Activated CD4-positive, alpha-beta T cell treated with anti-CD3 and anti-CD28 coated beads, Interleukin-2, Interleukin-6, amounts not matched to agents 100 ng/mL and 50 ng/mL, durations not matched to agents 16 hours and 8 hours (primary cell): ENCODE measurements at regions not wholly inside any gene's neighbourhood (a gene's known extent, or its start where the extent isn't known, plus 50 kb on each side); places are given as distances from the start of the nearest gene placed in this dataset.
"Not testable (repeated sequence)": the region's sequence is repeated elsewhere in the genome, so short reads cannot be mapped to it uniquely, and the experiment has no call there.

Experiments used
- DNase-seq: peaks from one replicate; pipeline ENCODE4 v3.0.0-alpha.2; 2020

DNA sequence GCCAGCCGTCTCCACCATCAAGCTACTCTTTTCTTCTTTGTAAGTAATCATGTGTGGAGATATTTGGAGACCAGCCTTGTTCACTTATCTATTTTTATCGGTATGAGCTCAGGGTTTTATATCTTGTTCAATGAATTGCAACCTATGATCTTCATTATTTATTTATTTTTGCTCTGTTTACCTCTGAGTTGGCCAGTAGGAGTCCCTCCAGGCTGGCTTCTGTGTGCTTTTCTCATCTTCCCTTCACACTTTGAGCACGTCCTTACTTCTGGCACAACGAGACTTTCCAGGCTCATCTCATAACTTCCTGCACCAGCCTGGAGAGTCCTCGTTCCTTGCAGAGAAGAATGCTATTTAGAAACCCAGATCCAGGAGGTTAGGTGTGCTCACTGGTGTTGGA is 375.8 kb upstream of the PODXL start:
- DNase-seq = no peak

DNA sequence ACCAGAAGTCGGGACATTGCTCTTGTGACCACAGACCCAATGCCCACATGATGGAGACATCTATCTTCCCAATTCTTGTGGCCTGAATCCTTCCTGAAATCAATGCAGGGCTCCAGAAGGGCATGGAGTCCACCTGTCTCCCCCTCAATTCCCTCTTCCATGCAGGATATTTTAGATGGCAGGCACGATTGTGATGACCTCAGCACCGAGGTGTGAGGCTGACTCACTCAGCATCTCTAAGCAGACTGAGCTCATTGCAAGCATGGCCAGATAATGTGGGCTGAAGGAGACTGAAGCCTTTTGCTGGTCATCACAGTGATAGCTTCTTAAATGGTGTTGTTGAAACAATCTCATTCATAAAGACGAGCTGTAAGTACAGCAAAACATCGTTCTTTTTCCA is 374.9 kb upstream of the PODXL start:
- no peak for DNase-seq

DNA sequence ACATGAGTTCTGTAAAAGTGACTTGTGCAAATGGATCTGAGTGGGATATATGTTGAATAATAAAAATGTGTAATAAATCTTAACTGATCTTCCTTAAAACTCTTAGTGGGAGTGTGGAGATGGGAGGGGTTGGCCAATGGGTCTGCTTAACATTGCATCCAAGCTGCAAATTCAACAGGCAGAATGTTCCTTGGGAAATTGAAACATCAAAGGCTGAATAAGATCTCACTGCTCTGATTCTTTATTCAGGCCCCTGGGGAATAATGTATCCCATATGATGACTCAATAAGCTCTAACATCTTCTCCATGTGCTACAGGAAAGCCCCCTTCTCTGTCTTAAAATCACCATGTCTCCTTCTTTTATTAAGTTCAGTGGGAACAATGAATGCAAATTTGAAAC is 373.2 kb upstream of the PODXL start:
- no peak for DNase-seq

DNA sequence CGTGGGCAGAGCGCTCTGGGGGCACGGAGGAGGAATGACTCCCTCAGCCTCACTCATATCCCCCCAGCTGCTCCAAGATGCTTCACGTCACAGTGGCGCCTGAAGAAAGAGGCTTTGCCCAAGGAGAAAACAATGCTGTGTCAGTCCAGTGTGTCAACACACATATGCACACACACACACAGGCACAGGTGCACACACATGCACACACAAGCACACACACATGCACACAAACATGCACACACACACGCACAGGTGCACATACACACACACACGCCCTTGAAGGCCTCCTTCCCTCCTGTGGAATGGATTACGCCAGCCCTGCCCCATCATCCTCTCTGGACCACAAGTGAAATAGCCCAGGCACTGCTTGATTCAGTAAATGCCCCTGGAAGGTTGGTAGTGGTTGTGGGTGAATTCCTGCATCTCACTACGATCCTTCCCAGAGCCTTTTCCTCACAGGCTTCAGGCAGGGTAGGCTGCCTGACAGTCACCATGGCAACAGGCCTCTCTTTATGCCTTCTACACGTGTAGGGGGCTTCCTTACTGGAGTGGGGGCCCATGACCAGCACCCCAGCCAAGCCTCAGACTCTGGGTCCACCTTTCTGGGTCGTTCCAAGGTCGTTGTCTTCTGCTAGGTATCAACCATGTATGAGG is 371.5 kb upstream of the PODXL start:
- DNase-seq = no peak

DNA sequence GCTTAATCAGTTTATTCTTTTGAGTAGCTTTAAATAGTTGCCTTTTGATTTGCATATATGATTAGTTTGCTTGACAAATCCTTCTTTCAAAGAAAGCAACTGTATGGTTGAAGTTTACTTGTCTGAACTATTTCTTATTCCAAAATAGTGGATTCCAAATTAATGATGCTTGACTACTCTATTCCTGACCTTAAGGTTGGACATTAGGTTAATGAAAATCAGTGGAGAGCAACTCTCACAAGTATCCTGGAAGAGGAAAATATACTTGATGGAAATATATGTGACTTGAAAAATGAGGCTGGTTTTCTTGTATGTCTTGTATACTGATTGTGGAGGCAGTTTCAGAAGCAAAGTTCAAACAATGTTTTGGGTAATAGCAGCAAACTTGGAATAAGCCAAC is 369.2 kb upstream of the PODXL start:
- no peak for DNase-seq

DNA sequence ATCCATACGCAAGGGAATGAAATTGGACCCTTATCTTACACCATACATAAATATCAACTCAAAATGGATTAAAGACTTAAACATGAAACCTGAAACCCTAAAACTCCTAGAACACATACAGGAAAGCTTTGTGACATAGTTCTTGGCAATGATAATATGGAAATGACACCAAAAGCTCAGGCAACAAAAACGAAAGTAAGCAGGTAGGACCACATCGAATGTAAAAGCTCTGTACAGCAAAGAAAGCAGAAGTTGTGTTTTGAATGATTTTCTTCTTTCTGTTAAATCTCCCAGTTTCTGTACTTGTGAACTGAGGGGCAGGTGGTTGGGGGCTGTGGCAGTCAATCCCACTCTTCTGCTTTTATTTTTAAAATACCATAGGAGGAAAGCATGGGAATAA is 368.4 kb upstream of the PODXL start:
- DNase-seq = no peak

DNA sequence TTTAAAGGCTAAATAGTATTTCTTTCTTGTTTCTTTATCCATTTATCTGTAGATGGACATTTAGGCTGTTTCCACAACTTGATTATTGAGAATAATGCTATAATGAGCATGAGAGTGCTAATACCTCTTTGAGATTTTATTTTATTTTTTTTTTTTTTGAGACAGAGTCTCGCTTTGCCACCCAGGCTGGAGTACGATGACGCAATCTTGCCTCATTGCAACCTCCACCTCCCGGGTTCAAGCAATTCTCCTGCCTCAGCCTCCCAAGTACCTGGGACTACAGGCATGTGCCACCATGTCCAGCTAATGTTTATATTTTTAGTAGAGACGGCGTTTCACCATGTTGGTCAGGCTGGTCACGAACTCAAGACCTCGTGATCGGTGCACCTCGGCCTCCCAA is 366.5 kb upstream of the PODXL start:
- DNase-seq = not testable (repeated sequence)

DNA sequence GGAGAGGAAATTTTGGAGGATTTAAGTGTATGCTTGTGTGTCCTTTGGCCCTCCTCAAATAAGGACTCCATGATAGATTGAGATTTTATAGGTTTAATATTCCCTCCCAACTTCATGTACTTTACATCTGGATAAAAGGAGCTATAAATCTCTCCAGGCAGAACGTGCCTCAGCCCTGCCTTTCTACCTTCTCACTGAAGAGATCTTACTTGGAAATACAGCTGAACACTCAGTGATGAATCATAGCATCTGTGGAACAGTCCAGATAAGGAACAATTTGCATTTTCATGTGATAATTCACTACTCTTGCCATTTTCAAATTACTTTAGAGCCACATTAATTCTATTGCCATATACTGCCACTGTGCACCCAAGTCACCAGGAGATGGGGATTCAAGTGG is 364.6 kb upstream of the PODXL start:
- DNase-seq = no peak

DNA sequence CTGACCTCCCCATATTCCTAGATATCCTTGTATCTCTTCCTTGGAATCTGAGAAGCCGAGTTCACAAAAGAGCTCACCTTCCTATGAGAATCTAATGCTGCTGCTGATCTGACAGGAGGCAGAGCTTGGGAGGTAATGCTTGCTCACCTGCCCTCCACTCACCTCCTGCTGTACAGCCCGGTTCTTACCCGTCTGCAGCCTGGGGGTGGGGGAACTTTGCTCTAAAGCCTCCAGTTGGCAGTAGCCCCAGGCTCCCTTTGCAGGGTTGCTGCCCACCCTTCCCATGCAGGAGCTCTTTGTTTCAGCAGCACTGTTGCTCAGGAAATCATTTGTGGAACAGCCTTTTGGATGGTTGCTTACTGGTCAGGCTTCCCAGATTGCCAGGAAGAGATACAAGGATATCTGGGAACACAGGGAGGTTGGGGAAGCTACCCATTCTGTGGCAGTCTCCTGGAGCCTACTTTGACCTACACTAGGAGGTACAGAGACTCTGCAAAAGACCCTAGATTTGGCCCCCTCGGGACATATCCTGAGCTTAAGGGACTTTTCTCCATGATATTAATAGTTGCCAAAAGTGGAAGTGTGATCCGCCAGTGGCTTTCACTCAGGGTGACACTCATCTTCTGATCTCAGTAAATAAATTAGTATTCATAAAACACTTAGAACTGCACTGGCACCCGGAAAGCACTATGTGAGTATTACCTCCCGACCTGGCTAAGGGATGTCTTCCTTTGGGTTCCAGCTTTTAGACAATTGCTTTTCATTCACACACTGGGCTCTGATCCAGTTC is 363.7 kb upstream of the PODXL start:
- no peak for DNase-seq

DNA sequence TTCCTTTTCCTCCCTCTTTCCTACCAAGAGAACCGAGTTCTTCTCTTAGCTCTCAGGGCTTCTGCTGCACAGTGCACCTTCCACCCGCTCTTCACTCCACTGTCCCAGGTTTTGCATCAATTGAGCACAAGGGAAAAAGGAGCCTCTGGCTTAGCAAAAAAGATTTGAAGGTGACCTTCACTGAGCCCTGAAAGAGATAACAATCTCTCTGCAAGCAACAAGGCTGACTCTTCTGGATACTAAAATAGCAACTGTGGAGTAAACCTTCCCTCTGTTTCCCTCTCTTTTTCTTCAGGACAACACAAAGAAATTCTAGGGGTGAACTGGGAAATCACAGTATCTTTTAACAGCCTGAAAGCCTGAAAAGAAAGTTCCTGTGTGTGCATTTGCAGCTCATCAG is 354.7 kb upstream of the PODXL start:
- DNase-seq = no peak

DNA sequence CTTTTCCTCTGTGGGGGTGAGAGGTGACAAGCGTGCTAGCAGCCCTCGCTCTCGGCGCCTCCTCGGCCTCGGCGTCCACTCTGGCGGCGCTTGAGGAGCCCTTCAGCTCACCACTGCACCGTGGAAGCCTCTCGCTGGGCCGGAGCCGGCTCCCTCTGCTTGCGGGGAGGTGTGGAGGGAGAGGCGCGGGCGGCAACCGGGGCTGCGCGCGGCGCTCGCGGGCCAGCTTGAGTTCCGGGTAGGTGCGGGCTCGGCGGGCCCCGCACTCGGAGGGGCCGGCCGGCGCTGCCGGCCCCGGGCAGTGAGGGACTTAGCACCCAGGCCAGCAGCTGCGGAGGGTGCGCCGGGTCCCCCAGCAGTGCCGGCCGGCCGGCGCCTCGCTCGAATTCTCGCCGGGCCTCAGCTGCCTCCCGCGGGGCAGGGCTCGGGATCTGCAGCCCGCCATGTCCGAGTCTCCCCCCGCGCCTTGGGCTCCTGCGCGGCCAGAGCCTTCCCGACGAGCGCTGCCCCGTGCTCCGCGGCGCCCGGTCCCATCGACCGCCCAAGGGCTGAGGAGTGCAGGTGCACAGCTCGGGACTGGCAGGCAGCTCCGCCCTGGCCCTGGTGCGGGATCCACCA is 352.8 kb upstream of the PODXL start:
- no peak for DNase-seq

DNA sequence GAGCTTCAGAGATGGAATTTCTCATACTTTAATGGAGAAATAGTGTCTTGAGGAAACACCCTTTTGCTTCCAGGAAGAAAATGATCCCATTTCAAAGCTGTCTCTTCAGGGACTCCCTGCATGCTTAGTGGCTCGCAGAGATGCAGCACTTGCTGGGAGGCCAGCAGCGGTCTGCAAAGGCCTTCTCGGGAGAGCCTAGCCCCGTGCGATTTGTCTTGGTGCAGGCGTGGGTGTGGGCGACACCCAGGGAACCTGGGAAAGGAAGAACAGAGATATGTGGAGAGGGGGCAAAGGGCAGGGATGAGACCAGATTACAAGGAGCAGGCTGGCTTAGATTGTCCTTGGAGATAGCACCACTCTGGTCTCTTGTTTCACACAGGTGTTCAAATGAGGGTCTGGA is 352.3 kb upstream of the PODXL start:
- no peak for DNase-seq

DNA sequence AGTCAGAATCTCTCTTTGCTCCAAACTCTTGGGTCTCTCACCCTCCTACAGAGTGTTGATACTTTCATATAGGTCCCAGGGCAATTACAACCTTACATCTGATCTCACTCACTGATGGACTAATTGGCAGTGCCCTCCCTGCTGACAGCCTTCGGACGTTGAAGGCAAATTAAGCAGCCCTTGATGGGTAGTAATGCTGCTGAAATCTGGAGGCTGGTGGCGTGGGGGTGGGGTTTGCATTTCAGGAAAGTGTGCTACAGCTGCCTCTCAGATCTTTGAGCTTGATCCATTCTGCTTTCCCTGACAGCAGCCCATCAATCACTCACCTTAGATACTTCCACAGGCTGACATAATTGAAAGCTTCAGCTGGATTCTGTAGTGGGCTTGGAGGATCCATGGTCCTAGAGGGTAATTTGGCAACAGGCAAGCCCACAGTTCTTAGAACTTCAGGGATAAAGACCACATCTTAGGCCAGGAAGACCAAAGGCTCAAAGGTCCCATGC is 349.1 kb upstream of the PODXL start:
- DNase-seq = no peak

DNA sequence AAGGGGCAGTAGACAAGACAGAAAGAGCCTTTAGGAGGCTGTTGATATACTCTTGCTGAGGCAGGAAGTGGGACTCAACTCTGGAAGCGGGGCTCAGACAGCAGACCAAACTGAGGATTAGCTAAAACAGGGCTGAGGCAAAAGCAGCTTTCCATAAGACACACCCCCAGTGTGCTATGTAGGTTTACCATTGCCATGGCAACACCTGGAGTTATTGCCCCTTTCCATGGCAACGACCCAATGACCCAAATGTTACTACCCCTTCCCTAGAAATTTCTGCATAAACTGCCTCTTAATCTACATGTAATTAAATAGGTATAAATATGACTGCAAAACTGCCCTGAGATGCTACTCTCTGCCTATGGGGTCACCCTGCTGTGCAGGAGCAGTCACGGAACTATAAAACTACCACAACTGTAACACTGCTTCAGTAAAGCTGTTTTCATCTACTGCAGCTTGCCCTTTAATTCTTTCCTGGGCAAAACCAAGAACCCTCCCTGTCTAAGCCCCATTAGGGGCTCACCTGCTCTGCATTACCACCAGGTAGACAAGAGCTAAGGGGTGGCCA is 348.4 kb upstream of the PODXL start:
- DNase-seq = no peak

DNA sequence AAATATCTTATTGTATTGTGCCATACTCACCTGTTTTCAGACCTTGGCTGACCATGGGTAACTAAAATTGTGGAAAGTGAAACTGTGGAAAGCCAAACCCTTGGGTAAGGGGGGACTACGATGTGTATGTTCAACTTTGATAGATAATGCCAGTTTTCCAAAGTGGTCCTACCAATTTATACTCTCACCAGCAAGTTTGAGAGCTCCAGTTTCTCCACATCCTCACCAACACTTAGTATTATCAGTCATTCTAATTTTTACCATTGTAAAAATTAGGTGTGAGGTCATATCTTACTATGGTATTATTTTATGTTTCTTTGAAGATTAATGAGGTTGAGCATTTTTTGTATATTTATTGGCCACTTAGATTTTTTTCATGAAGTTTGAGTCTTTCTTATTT is 346.9 kb upstream of the PODXL start:
- DNase-seq = no peak

DNA sequence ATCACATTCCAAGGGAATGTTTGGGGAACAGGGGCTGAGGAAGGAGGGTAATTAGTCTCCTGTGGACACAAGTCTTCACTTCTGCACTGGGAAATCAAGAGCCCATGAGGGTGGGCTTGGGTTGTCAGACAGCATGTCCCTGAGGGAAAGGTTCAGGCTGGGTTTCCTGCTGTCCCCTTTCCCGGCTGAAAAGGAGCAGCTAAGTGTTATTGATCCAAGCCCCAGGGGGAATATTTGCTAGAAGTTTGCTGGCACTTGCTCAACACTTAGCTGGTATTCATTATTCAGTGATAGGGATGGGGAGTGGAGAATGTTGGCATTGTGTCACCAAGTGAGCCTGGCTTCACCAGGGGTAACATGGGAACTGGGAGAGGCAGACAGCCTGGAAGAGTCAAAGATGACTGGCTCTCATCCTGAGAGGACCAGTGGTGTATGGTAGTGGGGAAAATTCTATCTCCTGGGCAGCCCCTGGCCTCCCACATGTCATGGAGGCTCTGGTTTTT is 344.4 kb upstream of the PODXL start:
- DNase-seq = no peak

DNA sequence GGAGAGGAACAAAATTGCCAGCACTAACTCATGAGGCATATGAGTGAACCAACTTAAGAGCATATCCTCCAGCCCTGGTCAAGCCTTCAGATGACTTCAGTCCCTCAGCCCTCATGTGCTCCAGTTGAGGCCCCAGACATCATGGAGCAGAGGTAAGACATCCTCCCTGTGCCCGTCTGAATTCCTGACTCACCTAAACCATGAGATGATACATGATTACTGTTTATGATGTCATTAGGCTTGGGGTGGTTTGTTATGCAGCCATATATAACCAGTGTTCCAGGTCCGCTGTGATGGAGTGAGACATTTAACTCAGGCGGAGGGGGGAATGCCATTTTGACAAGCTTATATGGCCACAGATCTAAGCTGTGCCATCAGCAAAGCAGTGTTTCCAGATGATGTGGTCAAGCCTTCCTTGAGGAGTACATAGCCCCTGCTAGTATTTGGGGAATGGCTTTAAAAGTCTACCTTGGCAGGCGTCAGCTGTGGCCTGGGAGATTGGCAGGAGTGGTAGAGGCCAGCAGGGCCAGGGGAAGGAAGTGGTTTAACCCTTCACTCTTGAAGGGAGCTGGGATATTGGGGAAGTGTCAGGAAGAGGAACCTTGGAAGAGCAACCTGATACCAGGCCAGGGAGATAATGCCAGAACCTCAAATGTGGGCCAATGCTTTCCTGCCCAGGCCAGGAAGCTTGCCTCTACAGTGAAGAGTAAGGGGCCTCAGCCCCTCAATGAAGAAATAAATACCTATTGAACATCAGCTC is 343.0 kb upstream of the PODXL start:
- no peak for DNase-seq

DNA sequence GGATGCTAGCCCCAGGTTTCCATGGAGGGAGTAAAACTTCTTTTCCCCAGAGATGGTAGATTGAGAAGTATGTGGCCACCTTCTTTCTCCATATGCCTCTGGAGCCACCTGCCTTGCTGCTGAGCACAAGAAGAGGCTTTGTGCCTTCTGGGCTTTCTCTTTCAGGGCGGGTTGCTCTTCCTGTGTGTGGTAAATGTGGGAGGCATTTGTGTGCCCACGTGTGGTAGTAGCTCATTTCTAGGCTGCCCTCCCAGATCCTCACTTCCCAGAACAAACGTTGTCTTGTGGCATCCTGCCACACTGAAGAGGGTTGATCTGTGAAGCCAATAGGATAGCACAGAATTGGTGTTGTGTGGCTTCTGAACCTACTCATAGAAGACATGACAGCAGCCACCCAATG is 342.0 kb upstream of the PODXL start:
- DNase-seq = peak; percentile 47

DNA sequence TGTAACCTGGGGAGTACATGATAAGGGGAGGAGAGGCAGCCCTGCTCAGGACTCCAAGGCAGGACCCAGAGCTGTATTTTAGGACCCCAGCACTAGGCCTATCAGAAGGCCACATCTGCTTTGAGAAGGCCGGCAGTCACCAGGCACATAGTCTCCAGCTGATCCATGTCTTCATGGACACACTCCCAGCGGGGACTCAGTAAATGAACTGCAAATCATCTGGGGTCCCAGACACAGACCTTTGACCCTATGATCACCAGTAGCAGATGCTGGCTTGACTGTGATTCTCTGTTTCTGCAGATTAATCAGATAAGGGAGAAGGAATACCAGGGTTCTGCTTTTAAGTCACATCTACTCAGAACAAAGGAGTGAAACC is 341.4 kb upstream of the PODXL start:
- DNase-seq = no peak

DNA sequence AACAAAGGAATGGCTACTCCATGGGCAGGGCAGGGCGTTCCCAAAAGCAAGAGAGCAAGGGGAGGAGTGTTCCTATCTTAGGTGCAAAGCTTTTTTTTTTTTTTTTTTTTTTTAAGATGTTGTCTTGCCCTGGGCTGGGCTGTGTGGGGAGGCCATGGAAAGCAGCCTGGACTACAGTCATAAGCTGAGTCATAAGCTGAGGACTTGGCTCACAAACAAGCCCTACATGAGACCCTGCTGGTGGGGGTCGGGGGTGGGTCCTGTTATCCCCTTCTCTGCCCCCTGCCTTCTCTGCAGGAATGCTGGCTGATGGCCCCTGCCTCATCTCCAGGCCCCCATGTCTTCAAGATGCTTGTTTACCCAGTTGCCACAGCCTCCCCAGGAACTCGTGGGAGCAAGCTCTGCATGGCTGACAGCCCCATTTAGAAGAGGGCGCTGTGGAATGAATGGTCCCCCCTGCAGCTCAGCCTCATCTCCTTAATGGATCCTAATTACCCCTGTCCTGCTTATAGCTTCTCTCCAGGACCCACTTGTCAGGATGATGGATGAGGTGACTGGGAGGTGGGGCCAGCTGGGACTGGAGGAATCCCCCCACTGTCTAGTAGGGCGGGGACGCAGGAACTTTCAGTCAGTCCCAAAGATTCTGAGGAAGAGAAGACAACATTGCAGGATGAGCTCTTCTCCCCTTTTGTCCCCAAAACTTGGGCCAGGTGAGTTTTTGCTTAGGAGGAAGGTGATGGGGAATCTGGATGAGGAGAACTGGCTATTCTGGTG is 340.8 kb upstream of the PODXL start:
- DNase-seq = no peak

DNA sequence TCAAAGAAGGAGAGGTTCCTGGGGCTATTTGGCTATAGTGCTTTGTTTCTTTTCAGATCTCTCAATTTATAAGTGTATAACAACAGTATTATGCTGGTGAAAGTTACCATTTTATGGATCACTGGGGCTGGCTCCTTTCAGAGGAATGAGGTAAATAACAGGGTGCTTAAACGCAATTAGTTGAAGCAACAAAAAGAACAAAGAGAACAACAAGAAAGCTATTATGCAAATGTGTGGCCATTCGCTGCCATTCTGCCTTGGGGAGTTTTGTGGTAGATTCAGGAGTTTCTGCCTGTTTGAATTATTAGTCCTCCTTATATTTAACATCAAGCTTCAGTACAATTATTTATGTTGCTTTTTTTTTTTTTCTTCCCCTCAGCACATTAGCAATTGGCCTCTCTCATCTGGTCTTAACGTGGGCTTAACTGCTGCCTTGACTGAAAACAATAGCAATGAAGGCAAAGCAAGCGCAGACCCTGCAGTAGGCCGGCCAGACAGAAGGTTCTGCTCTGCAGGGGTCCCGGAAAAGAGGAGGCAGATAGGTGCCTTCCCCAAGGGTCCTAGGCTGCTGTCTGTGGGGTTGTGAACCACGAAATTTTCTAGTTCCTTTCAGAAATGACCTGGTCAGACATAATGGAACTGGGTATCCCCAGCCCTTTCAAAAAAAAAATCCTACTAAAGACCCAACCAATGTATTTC is 339.9 kb upstream of the PODXL start:
- DNase-seq = no peak
